GM23248 (cell line): ENCODE measurements at regions not wholly inside any gene's neighbourhood (a gene's known extent, or its start where the extent isn't known, plus 50 kb on each side); places are given as distances from the start of the nearest gene placed in this dataset.

Experiments
- EZH2 ChIP-seq: fragments of 200-600 bp; sonication (generic); IDR thresholded peaks from 2 replicates; pipeline ENCODE4 v1.6.1; 2018; ENCODE audit warnings: antibody characterized with exemption, mild to moderate bottlenecking; ENCODE audit not compliant: insufficient read depth, poor library complexity, severe bottlenecking
- EZH2phosphoT487 ChIP-seq: fragments of 200-600 bp; sonication (generic); IDR thresholded peaks from 2 replicates; pipeline ENCODE4 v1.6.1; 2018; ENCODE audit warnings: antibody characterized with exemption, moderate library complexity, mild to moderate bottlenecking, low read depth; ENCODE audit not compliant: insufficient read depth

DNA sequence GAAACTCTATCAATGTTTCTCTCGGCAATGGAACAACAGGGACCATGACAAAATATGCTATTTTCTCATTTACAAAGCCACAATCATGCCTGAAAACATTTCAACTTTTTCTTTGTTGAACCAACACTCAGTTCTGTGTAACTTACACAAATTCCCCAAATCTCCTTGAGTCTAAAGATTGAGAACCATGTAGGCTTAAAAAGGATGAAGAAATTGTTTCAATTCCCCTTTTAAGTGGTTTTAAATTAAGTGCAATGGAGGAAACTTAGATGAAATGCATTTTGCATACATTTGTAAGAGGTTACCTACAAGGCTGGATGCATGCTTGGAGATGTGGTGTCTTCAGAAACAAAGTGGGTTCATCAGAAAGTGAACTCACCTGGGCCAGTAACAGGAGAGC, 566.4 kb upstream of the CDH11 start:
- no peak for TF ChIP-seq EZH2
- TF ChIP-seq EZH2phosphoT487, result no peak
